GM20000 (cell line): ENCODE measurements at regions not wholly inside any gene's neighbourhood (a gene's known extent, or its start where the extent isn't known, plus 50 kb on each side); places are given as distances from the start of the nearest gene placed in this dataset.

ENCODE experiments used
- DNase-seq: peaks from one replicate; pipeline ENCODE4 v3.0.0; 2012; ENCODE audit warnings: low spot score
- TF ChIP-seq, protein P1 (sequence below): IDR thresholded peaks from 2 replicates; pipeline ENCODE4 v1.5.1; 2012; ENCODE audit warnings: mild to moderate bottlenecking, control low read depth; ENCODE audit errors: extremely low read depth, missing control alignments

DNA sequence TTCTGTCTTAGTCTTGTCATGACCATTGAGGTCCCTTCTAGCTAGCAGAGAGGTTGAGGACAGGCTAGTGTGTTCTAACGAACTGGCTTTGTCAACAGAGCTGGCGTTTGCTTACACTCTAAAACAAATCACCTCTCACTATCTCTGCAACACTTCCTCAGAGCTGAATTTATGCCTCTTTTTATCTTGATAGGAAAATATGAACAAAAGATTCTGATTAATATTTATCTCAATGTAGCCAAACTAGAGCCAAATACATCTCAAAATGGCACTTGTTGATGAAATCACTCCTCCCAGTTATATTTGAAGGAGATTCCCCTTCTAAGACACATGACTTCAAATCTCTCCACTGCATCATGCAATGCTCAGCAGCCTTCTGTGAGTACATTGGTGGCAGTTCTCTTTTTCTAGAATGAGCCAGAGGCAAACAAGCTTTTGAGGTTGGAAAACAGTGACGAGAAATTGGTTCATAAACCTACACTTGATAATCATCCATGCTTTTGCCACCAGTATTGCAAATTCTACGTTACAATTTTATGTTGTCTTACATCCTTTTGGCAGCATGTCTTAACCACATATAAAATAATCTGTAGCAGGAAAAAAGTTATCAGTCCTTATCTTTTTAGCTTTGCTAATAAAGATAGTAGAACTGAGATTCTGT lies 615.7 kb upstream of the CITED2 start:
- TF ChIP-seq, protein P1, sequence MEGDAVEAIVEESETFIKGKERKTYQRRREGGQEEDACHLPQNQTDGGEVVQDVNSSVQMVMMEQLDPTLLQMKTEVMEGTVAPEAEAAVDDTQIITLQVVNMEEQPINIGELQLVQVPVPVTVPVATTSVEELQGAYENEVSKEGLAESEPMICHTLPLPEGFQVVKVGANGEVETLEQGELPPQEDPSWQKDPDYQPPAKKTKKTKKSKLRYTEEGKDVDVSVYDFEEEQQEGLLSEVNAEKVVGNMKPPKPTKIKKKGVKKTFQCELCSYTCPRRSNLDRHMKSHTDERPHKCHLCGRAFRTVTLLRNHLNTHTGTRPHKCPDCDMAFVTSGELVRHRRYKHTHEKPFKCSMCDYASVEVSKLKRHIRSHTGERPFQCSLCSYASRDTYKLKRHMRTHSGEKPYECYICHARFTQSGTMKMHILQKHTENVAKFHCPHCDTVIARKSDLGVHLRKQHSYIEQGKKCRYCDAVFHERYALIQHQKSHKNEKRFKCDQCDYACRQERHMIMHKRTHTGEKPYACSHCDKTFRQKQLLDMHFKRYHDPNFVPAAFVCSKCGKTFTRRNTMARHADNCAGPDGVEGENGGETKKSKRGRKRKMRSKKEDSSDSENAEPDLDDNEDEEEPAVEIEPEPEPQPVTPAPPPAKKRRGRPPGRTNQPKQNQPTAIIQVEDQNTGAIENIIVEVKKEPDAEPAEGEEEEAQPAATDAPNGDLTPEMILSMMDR = no peak
- DNase-seq = no peak

DNA sequence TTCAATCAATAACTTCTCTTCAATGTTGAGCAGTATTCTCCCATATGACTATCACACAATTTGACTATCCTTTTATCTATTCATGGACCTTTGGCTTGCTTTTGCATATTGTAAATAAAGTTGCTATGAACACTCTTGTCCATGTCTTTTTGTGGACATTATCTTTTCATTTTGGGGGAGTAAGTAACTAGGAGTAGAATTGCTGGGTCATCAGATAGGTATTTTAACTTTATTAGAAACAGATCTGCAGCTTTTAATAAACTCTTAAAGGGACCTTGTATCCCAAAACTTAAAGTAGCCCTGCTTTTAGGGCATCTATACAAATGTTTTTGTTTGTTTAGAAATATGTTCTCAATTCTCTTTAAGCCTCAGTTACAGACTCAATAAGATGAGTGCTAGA lies 614.2 kb upstream of the CITED2 start:
- TF ChIP-seq, protein P1 = no peak
- DNase-seq = no peak

DNA sequence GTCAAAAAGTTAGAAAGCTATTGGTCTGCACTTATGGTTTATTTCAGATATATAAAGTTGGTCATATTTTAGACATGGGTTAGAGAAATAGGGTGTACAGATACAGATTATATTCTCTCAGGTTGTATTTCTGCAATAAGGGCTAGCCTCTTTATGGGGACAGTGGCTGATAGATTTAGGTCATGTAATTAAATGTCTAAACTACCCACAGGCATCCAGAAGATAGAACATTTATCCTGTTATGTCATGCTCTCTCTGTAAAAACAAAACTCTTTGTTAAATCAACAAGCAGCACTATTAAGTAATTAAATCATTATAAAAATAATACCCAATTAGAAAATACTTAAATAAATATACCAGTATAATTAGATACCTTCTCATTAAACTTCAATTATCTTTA lies 612.6 kb upstream of the CITED2 start:
- TF ChIP-seq, protein P1 = no peak
- no peak for DNase-seq

DNA sequence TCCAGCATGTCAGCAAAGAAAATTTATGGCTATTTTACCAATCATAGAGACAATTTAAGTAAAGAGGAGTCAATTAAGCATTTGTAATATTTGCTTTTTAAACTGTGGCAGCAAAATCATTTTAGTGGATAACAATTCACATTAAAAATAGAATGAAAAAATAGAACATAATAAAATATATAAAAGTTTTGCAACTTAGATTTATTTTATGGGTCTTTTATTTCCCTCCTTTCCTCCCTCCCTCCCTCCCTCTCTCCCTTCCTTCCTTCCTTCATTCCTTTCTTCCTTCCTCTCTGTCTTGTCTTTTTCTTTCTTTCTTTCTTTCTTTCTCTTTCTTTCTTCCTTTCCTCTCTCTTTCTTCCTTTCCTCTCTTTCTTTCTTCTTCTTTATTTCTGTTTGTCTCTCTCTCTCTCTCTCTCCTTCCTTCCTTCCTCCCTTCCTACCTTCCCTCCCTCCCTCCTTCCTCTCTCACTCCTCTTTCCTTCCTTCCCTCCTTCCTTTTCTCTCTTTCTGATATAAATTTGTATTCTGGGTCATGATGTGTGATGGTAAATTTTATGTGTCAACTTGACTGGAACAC lies 610.9 kb upstream of the CITED2 start:
- TF ChIP-seq, protein P1 = no peak
- no peak for DNase-seq

DNA sequence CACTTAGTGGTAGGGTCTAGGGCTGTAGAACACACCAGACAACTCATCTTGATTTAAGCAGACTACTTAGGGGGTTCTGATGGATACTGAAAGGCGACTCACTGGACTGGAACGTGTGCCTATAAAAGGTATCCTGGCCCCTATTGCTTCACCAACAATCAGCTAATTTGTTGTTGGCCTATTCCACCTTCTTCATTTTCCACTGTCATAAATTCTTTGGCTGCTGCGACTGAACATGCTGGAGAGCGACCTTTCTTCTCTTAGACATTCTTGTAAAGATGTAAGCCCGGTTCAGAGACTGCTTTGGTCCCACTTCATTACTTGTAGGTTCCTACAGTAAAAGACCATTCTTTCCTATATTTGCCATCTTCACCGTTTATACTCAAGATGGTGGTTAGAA lies 609.9 kb upstream of the CITED2 start:
- TF ChIP-seq, protein P1 = no peak
- no peak for DNase-seq

DNA sequence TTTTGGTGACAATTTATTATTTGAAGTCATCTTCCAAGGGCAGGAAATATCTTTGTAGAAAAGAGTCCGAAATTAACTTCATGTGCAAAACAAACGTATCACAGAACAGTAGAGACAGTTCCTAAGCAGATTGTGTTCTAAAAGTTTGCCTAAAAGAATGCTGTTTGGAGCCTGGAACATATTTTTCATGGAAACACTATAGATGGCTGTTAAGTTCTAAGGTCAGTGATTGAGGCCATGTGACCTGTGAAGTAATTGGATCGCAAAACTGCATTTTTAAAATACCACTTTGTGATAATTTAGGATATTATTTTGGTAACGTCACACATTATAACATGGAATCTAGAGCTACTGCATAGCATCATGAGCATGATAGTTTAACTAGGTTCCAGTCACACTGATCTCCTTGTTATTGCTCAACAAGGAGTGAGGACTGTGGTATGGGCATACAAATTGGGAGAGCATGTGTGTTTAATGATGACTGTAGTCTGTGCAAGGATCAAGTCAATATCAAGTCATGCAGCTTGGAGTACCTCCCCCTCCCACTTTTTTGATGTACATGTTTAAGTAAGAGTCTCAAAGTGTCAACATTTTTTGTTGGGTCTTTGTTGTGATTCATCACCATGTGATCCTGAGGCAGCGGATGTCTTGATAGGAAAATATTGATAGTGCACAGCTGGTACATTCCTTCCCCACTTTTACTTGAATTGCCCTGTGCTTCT lies 609.3 kb upstream of the CITED2 start:
- DNase-seq = no peak
- TF ChIP-seq, protein P1 = no peak

DNA sequence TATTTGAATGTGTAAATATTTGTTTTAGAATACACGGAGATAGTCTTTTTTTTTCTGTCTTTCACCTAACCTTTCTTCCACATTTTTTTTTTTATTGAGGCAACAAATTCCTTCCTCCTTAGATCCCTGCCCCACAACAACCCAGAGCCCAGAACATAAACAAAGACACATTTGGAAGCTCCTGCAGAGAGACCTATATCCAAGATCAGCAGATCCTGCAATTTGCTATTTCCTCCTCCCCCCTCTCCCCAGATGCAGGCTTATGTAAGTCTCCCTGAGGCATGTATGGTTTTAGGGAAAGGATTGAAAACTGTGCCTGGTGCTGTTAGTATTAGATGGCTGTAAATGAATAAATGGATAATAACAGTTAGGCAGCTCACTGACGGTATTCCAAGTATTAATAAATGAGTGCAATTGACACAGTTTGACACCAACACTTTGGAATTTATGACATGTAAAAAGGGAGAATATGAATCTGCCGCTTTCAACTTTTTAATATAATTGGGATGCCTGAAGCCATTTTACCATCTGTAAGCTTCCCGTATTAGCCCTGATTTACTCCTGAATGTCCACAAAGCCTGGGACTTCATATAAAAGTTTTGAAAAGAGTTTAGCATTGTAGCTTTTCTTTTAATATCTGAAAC lies 608.3 kb upstream of the CITED2 start:
- TF ChIP-seq, protein P1 = no peak
- DNase-seq = no peak
